ENCODE measurements at regions not wholly inside any gene's neighbourhood (a gene's known extent, or its start where the extent isn't known, plus 50 kb on each side); places are given as distances from the start of the nearest gene placed in this dataset.
A peak's percentile ranks its signal among the peaks of the same experiment; 100 is the strongest.
"Not testable (repeated sequence)": the region's sequence is repeated elsewhere in the genome, so short reads cannot be mapped to it uniquely, and the experiment has no call there.

DNA sequence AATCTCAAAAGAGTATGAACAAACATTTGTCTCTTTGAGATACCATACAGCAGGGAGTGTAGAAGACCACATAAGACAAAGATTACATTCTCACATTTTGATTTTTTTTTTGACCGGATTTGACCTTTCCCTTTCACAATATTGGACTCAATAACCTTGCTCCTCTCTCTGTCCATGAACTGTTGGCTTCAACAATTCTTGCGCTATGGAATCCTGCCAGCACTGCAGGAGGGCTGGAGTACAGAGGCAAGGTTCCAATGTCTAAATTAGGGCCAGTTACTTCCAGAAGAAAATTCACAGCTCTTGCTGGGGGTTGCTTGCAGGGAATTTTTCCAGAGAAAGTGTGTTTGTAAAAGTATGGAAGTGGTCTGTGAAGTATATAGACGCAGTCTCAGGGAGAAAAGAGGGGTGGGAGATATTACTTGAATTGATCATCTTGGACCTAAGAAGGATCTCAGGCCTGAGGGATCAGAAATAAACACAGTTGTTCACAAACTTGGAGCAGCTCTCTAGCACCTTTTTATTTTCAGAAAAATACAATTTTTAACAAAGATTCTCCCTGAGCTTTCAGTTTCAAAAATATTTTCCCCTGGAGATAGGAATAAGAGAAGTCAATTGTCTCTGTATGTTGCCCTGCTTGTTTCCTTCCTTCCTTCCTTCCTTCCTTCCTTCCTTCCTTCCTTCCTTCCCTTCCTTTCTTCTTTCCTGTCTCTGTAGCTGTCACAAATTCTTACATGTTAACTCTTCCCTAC, 765.9 kb downstream of the BCKDHB start:
- DNase-seq: no peak

DNA sequence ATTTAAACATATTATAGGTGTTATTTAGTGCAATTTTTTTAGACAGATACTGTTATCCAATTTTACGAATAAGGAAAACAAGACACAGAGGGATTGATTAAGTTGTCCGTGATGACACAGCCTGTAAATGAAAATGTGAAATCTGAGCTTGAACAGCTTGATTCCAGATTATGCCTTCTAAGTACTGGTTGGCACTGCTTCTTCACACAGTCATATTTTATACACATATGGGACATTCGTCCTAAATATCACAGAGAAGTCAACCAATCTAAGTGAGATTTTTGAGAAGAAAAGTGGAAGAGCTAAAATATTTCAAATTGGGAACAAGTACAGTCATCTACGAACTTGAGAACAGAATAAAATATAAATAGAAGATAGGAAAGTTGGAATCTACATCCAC, 756.3 kb downstream of the BCKDHB start:
- no peak for DNase-seq

GRCh38 chr6:80860107-80860506, 753.6 kb downstream of the BCKDHB start:
- DNase-seq: no peak

GRCh38 chr6:80847973-80848372, 741.5 kb downstream of the BCKDHB start:
- DNase-seq: not testable (repeated sequence)

DNA sequence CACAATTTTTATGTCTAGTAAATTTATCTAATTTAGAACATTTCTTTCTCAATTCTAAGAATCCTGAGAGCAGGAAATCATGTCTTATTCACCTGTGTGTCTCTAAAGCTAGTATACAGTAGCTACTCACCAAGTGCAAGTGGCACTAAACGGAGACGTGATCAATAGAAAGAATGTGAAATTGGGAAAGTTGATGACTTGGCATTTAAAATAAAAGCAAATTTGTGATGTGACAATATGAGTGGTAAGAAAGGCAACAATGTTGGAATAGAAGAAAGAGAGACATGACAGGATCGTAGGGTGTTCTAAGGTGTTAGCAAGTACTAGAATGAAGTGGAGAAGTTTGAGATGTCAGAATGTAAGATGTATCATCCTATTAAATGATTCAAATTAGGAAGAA, 725.9 kb downstream of the BCKDHB start:
- DNase-seq: no peak

GRCh38 chr6:80793411-80793810, 686.9 kb downstream of the BCKDHB start:
- DNase-seq: no peak

DNA sequence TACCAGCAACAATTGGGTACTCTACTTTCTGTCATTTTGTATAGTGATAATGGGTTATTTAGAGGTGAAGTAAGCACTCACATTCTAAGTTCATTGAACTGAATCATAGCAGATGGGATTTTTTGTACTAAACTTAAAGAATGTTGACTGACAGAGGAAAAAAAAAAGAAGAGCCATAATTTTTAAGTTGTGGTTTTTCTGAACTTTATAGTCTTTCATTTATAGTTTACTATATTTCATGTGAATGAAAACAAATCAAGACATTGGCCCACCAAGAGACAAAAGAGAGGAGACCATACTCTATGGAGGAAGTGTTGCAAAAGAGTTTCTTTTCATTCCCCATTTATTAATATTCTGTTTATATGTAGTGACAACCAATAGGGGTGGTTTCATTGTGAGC, 685.7 kb downstream of the BCKDHB start:
- DNase-seq: no peak

- no peak for DNase-seq
These were observed 683.6 kb downstream of the BCKDHB start for GRCh38 chr6:80789912-80790570.

DNA sequence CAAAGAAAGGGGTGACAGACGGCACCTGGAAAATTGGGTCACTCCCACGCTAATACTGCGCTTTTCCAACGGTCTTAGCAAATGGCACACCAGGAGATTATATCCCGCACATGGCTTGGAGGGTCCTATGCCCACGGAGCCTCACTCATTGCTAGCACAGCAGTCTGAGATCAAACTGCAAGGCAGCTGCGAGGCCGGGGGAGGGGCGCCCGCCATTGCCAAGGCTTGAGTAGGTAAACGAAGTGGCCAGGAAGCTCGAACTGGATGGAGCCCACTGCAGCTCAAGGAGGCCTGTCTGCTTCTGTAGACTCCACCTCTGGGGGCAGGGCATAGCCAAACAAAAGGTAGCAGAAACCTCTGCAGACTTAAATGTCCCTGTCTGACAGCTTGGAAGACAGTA, 676.8 kb downstream of the BCKDHB start:
- DNase-seq: not testable (repeated sequence)

- no peak for DNase-seq
These were observed 665.5 kb downstream of the BCKDHB start for GRCh38 chr6:80771941-80772340.

DNA sequence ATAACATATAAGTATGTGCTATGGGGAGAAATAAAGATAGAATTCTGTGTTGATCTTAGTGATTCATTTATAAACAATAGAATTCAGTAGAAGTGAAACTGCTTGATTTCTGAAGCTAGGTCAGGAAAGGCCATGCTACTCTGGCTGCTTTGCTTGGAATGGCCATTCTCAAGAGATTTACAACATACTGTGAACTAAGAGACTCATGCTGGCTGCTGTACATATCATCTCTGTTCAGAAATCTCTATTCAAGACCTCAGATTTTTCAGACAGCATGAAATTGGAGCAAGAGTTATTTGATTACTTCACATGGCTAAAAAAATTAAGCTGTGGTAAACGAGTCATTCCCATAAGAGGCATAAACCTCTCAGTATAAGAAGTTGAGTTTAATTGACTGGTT, 662.6 kb downstream of the BCKDHB start:
- no peak for DNase-seq

DNA sequence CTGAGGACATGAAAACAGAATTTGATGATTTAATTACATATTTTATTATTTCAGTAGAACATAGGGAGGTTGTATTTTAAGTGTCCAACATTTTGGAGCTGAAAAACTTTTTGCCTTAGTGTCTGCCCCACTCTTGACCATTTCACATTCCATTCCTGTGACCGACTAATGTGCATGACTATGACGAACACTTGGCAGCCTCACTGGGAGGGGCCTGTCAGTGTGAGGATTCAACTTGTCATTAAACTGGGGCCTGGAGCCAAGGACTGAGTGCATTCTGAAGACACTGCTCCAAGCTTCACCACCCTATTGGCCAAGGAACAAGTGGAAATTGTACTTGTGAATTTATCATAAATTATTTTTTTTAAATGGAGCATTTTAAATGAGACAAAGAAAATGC, 661.3 kb downstream of the BCKDHB start:
- no peak for DNase-seq

- DNase-seq: no peak
These were observed 637.7 kb downstream of the BCKDHB start for GRCh38 chr6:80744213-80744612.

DNA sequence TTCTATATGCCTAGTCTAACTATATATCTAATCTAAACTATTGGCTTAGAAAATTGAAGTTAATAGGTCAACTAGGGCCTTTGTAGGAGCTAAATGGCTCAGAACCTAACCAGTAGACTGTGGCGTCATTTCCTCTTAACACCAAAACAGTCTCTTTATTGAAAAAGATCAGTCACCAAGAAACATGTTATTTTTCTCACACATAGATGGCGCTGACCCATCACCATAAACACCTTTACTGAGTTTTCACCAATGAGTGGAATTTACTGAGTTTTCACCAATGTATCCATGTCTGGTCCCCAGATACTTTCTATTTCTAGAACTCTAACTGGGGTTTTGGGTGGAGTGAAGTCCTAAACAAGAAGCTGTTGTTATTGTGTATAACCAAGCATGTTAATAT, 636.0 kb downstream of the BCKDHB start:
- DNase-seq: peak in 2 of 3 experiments; percentile 16 to 68

DNA sequence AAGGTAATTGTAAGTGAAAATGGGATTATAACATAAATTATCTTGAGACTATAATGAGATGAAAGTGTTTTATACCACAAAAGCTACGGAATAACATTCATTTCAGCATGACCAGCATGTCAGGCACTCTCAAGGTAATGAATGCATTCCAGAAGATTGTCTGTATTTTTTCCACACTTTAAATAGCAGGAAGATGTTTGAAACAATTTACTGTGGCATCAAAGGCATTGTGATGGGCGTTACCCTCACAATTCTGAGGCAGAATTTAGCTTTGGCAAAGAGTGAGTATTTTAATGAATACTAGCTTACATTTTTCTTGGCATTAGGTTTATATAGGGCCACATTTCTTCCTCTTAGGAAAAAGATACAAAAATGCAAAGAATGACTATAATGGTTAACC, 627.2 kb downstream of the BCKDHB start:
- no peak for DNase-seq

- DNase-seq: no peak
These were observed 622.4 kb downstream of the BCKDHB start for GRCh38 chr6:80728830-80729229.

DNA sequence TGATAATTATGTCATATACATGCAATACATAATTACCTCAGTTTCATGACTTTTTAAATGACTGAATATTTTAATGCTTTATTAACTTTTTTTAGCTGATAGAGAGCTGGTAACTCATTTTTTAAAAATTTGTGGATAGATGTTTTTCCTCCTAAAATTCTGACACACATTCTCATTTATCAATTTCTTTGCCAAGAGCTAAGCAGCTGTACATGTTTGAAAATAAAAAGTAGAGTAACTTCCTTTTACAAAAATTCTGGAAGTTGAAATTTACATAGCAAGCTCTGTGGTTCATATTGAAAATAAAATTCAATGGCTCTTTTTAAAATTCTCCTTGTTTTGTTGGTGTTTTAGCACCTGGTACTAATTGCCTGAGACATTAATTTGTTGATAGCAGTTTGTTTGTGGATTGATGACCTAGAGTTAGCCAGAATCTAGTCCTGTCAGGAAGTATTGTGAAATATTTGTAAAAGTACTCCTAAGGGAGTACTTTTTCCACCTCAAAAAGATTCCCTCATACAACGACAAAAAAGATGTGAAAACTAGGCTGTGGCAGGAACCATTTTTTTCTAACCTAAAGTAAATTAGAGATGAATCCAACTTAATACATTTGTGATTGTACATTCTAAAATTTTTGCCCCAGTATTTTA, 621.8 kb downstream of the BCKDHB start:
- DNase-seq: no peak

DNA sequence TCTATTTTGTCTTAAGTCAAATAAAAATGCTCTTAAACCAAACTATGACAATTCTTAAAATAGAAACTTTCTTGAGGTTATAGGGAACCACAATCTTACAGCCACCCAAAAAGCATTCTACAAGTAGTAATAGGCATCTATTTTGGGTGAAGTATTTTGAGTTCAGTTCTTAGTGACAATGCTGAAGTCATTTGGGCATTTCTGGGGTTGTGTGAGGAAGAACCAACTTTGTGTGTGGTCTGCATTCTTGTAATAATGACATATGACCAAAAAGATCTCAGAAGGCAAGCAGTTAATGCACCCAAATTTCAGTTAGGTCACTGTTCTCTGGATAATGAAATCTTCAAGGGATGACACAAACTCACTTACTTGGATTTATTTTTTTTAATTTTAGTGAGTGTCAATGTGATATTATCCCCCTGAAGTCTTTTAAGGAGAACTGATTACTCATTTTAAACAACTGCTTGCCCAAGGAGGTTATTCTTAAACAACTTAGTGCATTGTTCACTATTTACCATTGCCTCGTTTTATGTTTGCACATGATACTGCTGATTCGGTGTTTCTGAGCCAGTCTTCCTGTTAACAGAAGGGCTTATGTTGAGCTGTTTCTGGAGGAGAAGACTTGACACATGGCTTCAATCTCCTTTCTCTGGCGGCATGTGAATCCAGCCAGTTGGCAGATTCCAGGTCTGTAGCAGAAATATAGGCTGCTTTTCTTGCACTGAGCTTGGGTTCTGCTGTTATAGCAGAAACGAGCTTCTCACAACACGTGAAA, 618.9 kb downstream of the BCKDHB start:
- peak in 1 of 3 experiments; percentile 16 for DNase-seq

- no peak for DNase-seq
These were observed 614.4 kb downstream of the BCKDHB start for GRCh38 chr6:80720824-80721223.

- no peak for DNase-seq
These were observed 608.0 kb downstream of the BCKDHB start for GRCh38 chr6:80714513-80714912.

GRCh38 chr6:80698459-80698858, 592.0 kb downstream of the BCKDHB start:
- no peak for DNase-seq

DNA sequence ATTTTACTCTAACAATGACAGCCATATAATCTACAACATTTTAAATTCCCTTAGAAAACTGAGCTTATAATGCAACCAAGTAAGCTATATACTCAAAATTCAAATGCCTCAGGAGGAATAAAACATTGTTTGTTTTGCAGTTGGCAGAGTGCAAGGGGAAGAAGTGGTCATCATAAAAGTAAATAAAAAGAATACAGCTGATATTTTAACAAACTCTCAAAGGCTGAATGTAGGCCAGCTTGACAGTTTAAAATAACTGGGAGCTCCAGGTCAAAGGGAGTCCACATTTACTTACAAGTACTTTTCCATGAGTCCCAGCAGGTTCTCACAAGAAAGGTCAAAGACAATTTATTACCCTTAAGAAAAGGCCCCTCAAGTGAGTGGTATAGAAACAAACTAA, 589.8 kb downstream of the BCKDHB start:
- DNase-seq: no peak

- no peak for DNase-seq
These were observed 584.2 kb downstream of the BCKDHB start for GRCh38 chr6:80690551-80691131.

All from NCI-H1417 (cell line).